HG02798 (cell line): ENCODE measurements at regions not wholly inside any gene's neighbourhood (a gene's known extent, or its start where the extent isn't known, plus 50 kb on each side); places are given as distances from the start of the nearest gene placed in this dataset.
A peak's percentile ranks its signal among the peaks of the same experiment; 100 is the strongest.

Experiments used
- ATAC-seq: cut with Tn5 transposase; IDR thresholded peaks from one replicate; pipeline ENCODE4 v1.9.1; 2021; ENCODE audit warnings: mild to moderate bottlenecking; ENCODE audit not compliant: unreplicated experiment, poor library complexity

GRCh38 chr16:55253987-55254386, 70.0 kb upstream of the IRX6 start:
- no peak for ATAC-seq

GRCh38 chr16:55255733-55256282, 68.2 kb upstream of the IRX6 start:
- ATAC-seq, result no peak

- no peak for ATAC-seq
Observed at GRCh38 chr16:55256412-55257016, 67.5 kb upstream of the IRX6 start.

- peak; percentile 85 for ATAC-seq
Observed at GRCh38 chr16:55257966-55258613, 65.9 kb upstream of the IRX6 start.

- no peak for ATAC-seq
Observed at GRCh38 chr16:55261301-55261700, 62.7 kb upstream of the IRX6 start.

GRCh38 chr16:55263271-55264250, 60.4 kb upstream of the IRX6 start:
- no peak for ATAC-seq

GRCh38 chr16:55264949-55265348, 59.1 kb upstream of the IRX6 start:
- ATAC-seq, result no peak

GRCh38 chr16:55265926-55266325, 58.1 kb upstream of the IRX6 start:
- no peak for ATAC-seq

GRCh38 chr16:55271945-55272513, 52.0 kb upstream of the IRX6 start:
- no peak for ATAC-seq

GRCh38 chr16:55272744-55273143, 51.3 kb upstream of the IRX6 start:
- ATAC-seq, result no peak

GRCh38 chr16:55273356-55273755, 50.6 kb upstream of the IRX6 start:
- no peak for ATAC-seq

GRCh38 chr16:55273959-55274358, 50.0 kb upstream of the IRX6 start:
- ATAC-seq, result no peak
